Umbilical cord (tissue), 1 donor: ENCODE measurements at regions not wholly inside any gene's neighbourhood (a gene's known extent, or its start where the extent isn't known, plus 50 kb on each side); places are given as distances from the start of the nearest gene placed in this dataset.
A peak's percentile ranks its signal among the peaks of the same experiment; 100 is the strongest.
"Not testable (repeated sequence)": the region's sequence is repeated elsewhere in the genome, so short reads cannot be mapped to it uniquely, and the experiment has no call there.

Source experiments
- DNase-seq: peaks from one replicate; pipeline ENCODE4 v3.0.0-alpha.2; 2015; ENCODE audit warnings: low spot score

- DNase-seq = no peak
These were observed 403.7 kb downstream of the STK39 start for GRCh38 chr2:167843657-167844056.

GRCh38 chr2:167843217-167843616 lies 404.2 kb downstream of the STK39 start:
- DNase-seq = no peak

- DNase-seq = no peak
These were observed 405.3 kb downstream of the STK39 start for GRCh38 chr2:167842047-167842446.

GRCh38 chr2:167835290-167835689 lies 412.1 kb downstream of the STK39 start:
- DNase-seq = not testable (repeated sequence)

- no peak for DNase-seq
These were observed 412.7 kb downstream of the STK39 start for GRCh38 chr2:167834707-167835106.

GRCh38 chr2:167833294-167833693 lies 414.1 kb downstream of the STK39 start:
- DNase-seq = no peak

GRCh38 chr2:167832868-167833287 lies 414.5 kb downstream of the STK39 start:
- DNase-seq = peak; percentile 1

GRCh38 chr2:167827352-167828097 lies 419.9 kb downstream of the STK39 start:
- no peak for DNase-seq

- no peak for DNase-seq
These were observed 420.5 kb downstream of the STK39 start for GRCh38 chr2:167826906-167827305.

GRCh38 chr2:167825664-167826063 lies 421.7 kb downstream of the STK39 start:
- DNase-seq = no peak

- DNase-seq = no peak
These were observed 424.5 kb downstream of the STK39 start for GRCh38 chr2:167822690-167823465.

- DNase-seq = no peak
These were observed 426.9 kb downstream of the STK39 start for GRCh38 chr2:167820488-167820887.

GRCh38 chr2:167818521-167818920 lies 428.9 kb downstream of the STK39 start:
- DNase-seq = no peak

- no peak for DNase-seq
These were observed 429.5 kb downstream of the STK39 start for GRCh38 chr2:167817908-167818307.

GRCh38 chr2:167817422-167817821 lies 430.0 kb downstream of the STK39 start:
- no peak for DNase-seq

- no peak for DNase-seq
These were observed 430.5 kb downstream of the STK39 start for GRCh38 chr2:167816874-167817290.

GRCh38 chr2:167814881-167815718 lies 432.3 kb downstream of the STK39 start:
- no peak for DNase-seq

- DNase-seq = not testable (repeated sequence)
These were observed 432.9 kb downstream of the STK39 start for GRCh38 chr2:167814482-167814880.

GRCh38 chr2:167809799-167810198 lies 437.6 kb downstream of the STK39 start:
- not testable (repeated sequence) for DNase-seq

GRCh38 chr2:167803449-167803988 lies 443.9 kb downstream of the STK39 start:
- no peak for DNase-seq

GRCh38 chr2:167794554-167795255 lies 452.7 kb downstream of the STK39 start:
- no peak for DNase-seq
